Coronary artery (tissue), 2 donors: ENCODE measurements at regions not wholly inside any gene's neighbourhood (a gene's known extent, or its start where the extent isn't known, plus 50 kb on each side); places are given as distances from the start of the nearest gene placed in this dataset.

Experiments used
- DNase-seq: peaks from one replicate; pipeline ENCODE4 v3.0.0-alpha.2; 2017; ENCODE audit warnings: low spot score
- H3K27ac ChIP-seq, 2 donors: fragments of 200-600 bp; sonication (generic); one replicate each; pipeline ENCODE4 v1.5.1; 2016 to 2019
- H3K4me3 ChIP-seq: fragments of 200-600 bp; sonication (generic); 2 replicates; pipeline ENCODE4 v1.5.1; 2016; ENCODE audit warnings: mild to moderate bottlenecking, moderate library complexity
- TF ChIP-seq, protein P1 (sequence below): fragments of 200-600 bp; sonication (generic); IDR thresholded peaks from one replicate; pipeline ENCODE4 v1.5.1; 2019; ENCODE audit warnings: antibody characterized with exemption

DNA sequence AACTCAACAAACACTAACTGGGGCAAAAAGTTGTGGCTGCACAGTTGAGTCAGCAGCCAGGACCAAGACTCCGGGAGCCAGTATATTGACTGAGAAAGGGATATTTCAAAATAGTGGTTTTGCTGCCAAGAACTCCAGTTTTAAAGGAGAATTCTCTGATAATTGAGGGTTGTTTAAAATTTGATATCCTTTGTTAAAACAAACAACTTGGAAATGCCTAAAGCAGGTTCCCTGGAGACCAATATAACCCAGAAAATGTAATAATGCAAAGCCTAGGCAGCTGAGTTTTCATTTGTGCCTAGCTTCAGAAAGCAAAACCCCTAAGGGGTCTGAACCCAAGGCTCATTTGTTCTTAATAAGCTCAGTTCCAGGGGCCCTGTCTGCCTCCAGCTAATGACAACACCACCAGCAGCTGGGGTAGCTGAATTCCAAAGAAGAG lies 311.7 kb upstream of the CCDC196 start:
- TF ChIP-seq, protein P1, sequence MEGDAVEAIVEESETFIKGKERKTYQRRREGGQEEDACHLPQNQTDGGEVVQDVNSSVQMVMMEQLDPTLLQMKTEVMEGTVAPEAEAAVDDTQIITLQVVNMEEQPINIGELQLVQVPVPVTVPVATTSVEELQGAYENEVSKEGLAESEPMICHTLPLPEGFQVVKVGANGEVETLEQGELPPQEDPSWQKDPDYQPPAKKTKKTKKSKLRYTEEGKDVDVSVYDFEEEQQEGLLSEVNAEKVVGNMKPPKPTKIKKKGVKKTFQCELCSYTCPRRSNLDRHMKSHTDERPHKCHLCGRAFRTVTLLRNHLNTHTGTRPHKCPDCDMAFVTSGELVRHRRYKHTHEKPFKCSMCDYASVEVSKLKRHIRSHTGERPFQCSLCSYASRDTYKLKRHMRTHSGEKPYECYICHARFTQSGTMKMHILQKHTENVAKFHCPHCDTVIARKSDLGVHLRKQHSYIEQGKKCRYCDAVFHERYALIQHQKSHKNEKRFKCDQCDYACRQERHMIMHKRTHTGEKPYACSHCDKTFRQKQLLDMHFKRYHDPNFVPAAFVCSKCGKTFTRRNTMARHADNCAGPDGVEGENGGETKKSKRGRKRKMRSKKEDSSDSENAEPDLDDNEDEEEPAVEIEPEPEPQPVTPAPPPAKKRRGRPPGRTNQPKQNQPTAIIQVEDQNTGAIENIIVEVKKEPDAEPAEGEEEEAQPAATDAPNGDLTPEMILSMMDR = no peak
- no peak for DNase-seq
- Histone ChIP-seq H3K27ac (no peak overlapping the region), H3K4me3 (no peak overlapping the region)

DNA sequence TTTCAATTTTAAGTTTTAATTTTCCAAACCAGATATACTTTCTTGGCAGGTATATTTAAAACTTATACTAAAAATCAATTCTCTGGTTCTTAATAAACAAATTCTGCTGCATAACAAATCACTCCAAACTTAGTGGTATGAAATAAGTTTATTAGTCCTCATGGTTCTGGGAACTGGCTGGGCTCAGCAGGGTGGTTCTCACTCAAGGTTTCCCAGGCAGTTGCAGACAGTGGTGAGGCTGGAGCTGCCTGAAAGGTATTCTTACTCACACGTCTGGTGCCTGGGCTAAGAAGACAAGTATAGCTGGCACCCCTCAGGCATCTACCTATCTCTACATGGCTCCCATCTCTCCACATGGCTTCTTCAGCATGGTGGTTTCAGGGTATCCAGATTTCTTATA lies 308.2 kb upstream of the CCDC196 start:
- TF ChIP-seq, protein P1 = no peak
- H3K4me3 ChIP-seq = no peak overlapping the region
- DNase-seq = no peak
- no peak overlapping the region for H3K27ac ChIP-seq

DNA sequence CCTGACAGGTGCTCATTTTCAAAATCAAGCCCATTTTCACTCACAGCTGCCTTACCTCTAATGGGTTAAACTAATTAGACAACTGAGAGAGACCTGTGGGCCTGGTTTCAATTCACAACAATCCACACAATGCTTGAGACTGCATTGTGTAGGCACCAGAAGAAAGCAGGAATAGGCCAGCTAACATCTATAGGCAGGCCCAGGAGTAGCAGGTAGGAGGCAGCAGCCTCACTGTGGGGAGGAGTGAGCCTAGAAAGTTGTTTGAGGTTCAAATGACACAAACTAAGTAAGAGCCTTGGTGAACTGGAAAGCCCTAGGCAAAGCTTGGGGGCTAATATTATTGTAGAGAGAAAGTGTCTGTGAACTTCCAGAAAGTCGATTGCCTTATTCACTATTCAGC lies 289.5 kb upstream of the CCDC196 start:
- TF ChIP-seq, protein P1 = no peak
- H3K4me3 ChIP-seq = no peak overlapping the region
- DNase-seq = no peak

DNA sequence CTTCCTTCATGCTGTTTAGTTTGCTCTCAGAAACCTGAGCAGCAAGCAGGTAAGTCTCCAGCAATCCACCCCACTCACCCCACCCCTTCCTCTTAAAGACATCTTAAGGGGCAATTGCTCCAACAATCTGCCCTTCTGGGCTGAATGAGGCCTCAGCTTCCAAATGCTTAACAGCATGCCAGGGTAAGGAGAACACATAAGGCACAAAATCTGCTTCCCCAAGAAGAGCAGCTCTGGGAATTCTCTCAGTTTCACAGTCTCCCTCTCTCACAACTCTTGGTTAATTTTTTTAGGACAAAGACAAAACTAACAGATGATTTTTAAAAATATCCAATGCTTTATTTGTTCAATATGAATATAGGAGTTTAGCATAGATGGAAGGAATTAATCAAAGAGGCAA lies 288.9 kb upstream of the CCDC196 start:
- TF ChIP-seq, protein P1 = no peak
- Histone ChIP-seq H3K4me3 (no peak overlapping the region), H3K27ac (no peak overlapping the region)
- DNase-seq = no peak

More for the DNA sequence above, 289.5 kb upstream of the CCDC196 start:
- H3K27ac ChIP-seq = no peak overlapping the region

DNA sequence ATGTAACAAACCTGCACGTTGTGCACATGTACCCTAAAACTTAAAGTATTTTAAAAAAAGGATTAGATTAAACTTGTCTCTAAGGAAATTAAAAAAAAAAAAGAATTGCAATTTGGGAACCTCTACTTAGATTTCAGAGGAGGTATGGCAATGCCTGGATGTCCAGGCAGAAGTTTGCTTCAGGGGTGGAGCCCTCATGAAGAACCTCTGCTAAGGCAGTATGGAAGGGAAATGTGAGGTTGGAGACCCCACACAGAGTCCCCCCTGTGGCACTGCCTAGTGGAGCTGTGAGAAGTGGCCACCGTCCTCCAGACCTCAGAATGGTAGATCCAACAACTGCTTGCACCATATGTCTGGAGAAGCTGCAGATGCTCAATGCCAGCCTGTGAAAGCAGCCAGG lies 279.6 kb upstream of the CCDC196 start:
- Histone ChIP-seq H3K4me3 (no peak overlapping the region), H3K27ac (no peak overlapping the region)
- DNase-seq = no peak
- TF ChIP-seq, protein P1 = no peak

DNA sequence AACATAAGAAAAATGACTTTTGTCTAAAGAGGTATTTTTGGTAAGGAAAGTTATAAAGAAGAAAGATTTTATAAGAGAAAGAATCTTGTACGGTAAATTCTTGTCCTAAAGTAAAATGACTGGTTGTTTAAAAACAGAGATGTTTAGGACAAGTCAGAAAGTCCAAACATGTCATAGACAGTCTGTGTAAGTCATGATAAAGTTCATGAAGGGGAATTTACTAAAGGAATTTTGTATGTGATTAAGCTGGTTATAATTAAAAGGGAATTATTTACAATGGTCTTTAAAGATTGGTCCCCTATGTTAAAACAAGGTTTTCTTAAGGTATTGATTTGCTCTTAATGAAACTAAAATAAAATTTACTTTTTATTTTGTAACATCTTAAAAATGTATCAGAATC lies 269.4 kb upstream of the CCDC196 start:
- Histone ChIP-seq H3K4me3 (no peak overlapping the region), H3K27ac (no peak overlapping the region)
- DNase-seq = no peak
- TF ChIP-seq, protein P1 = no peak

DNA sequence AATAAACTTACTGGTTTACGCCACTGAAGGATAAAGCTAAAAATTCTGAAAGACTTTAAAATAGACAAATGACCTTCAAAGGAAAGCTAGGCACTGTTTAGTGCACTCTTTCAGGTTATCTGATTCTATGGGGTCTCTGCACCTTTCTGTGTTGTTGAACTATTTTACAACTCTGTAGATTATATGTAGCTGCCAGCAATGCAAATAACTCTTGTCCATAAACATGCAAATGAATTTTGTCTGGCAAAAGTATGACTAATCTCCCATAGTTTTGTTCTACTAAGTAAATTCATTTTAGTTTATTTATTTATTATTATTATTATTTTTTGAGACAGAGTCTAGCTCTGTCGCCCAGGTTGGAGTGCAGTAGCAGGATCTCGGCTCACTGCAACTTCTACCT lies 266.3 kb upstream of the CCDC196 start:
- TF ChIP-seq, protein P1 = no peak
- H3K27ac ChIP-seq = no peak overlapping the region
- no peak overlapping the region for H3K4me3 ChIP-seq
- no peak for DNase-seq
